ENCODE measurements at regions not wholly inside any gene's neighbourhood (a gene's known extent, or its start where the extent isn't known, plus 50 kb on each side); places are given as distances from the start of the nearest gene placed in this dataset.

DNA sequence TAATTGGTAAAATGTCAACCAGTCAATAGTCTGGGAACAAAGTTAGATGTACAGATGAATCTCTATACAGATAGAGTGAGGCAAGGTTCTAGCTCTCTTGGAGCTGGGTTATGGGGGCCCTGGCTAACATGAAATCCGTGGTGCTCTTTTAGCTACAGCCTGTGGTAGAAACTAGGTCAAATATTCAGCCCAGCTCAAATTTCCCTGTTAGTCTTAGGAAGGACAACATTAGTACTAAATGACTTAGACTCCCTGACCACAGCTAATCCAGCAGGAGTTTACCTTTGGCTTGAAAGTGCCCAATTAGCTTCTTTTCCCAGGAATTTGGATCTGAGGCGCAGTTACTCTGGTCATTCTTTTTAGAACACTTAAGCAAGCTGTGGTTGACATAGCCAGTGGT is 170.5 kb downstream of the DMRTA1 start:
- Histone ChIP-seq H3K4me2 (ENCODE audit: low read depth, low read length) (no peak overlapping the region), H3K79me1 (ENCODE audit: low read depth in 1 of 2, low read length in 2 of 2) (no peaks in the 10 kb centered on the region), H3K18ac (ENCODE audit: low read depth, low read length) (no peak overlapping the region), H3K9me3 (ENCODE audit: control insufficient read depth, insufficient read depth, low read length) (no peaks in the 10 kb centered on the region), H4K5ac (ENCODE audit: low read depth, low read length) (no peak overlapping the region), H3K4me3 (ENCODE audit: insufficient read depth, low read depth, low read length) (no peak overlapping the region), H2BK15ac (ENCODE audit: low read depth, low read length) (no peak overlapping the region), H3K9me1 (ENCODE audit: insufficient read depth, low read length) (no peaks in the 10 kb centered on the region), H3K27me3 (ENCODE audit: control insufficient read depth, insufficient read depth, low read length) (no peaks in the 10 kb centered on the region), H3K56ac (ENCODE audit: extremely low read depth, insufficient read depth, low read length) (no peak overlapping the region), H3K4ac (ENCODE audit: low read depth, low read length) (no peak overlapping the region), H4K8ac (ENCODE audit: low read depth in 2 of 2, low read length in 2 of 2) (no peak overlapping the region), H4K20me1 (ENCODE audit: insufficient read depth, low read length) (no peaks in the 10 kb centered on the region), H3K4me1 (ENCODE audit: control insufficient read depth, insufficient read depth, low read length) (no peaks in the 10 kb centered on the region), H3K14ac (replicated peaks; ENCODE audit: low read depth, low read length) (no peak overlapping the region), H3K36me3 (ENCODE audit: control insufficient read depth, insufficient read depth, low read length) (no peaks in the 10 kb centered on the region), H2BK5ac (ENCODE audit: low read depth, low read length, poor library complexity, severe bottlenecking) (no peak overlapping the region), H2AK9ac (replicated peaks; ENCODE audit: low read depth, low read length, poor library complexity) (no peak overlapping the region), H4K91ac (ENCODE audit: insufficient read depth, low read depth, low read length) (no peak overlapping the region), H2BK120ac (ENCODE audit: low read depth, low read length) (no peak overlapping the region), H3K9ac (ENCODE audit: low read depth, low read length) (no peak overlapping the region), H2BK20ac (ENCODE audit: low read depth, low read length) (no peak overlapping the region), H2AFZ (replicated peaks; ENCODE audit: low read length, poor library complexity) (no peak overlapping the region), H3K27ac (ENCODE audit: insufficient read depth, low read length) (no peak overlapping the region), H2AK5ac (ENCODE audit: low read depth, low read length) (no peak overlapping the region), H3K23ac (ENCODE audit: low read depth, low read length) (no peak overlapping the region)
- BruUV-seq (replicated peaks), result no TSS peak
- dilution Hi-C loops (cut with HindIII; ENCODE audit: low sequenced_read_pairs, unreplicated experiment), result no loop called here
- DNase-seq (no peak), ATAC-seq (ENCODE audit: low read depth) (no peak)
- POLR2A ChIA-PET (ENCODE audit: unreplicated experiment), result no interaction called here
- intact Hi-C loops (cut with micrococcal nuclease), result no loop called here
- in situ Hi-C loops (cut with MboI; ENCODE audit: low sequenced_read_pairs), result no loop called here
- no peak for TF ChIP-seq MAFK (IDR thresholded peaks at IDR 0.05; ENCODE audit: low read depth, low read length)
- CTCF ChIA-PET, result no interaction called here
- no CpG with 5 or more reads among the region's 2 CpGs for WGBS, 2 experiments (ENCODE audit: extremely low coverage in 2 of 2, insufficient read length in 1 of 2)

All from IMR-90 (cell line).